NCI-H1417 (cell line): ENCODE measurements at regions not wholly inside any gene's neighbourhood (a gene's known extent, or its start where the extent isn't known, plus 50 kb on each side); places are given as distances from the start of the nearest gene placed in this dataset.
A peak's percentile ranks its signal among the peaks of the same experiment; 100 is the strongest.

ENCODE experiments used
- DNase-seq, 3 experiments: peaks; one replicate each; lab custom pipeline; 2025; lab: John Stamatoyannopoulos, UW

GRCh38 chr16:72317446-72317845 lies 145.5 kb upstream of the PMFBP1 start:
- DNase-seq, result no peak

- no peak for DNase-seq
Observed at GRCh38 chr16:72313903-72314302, 141.9 kb upstream of the PMFBP1 start.

GRCh38 chr16:72312828-72313227 lies 140.9 kb upstream of the PMFBP1 start:
- no peak for DNase-seq

- no peak for DNase-seq
Observed at GRCh38 chr16:72311426-72311825, 139.5 kb upstream of the PMFBP1 start.

- no peak for DNase-seq
Observed at GRCh38 chr16:72309001-72309400, 137.0 kb upstream of the PMFBP1 start.

- DNase-seq, result no peak
Observed at GRCh38 chr16:72308396-72308795, 136.4 kb upstream of the PMFBP1 start.

- DNase-seq, result peak in 2 of 3 experiments; percentile 7 to 37
Observed at GRCh38 chr16:72302332-72302731, 130.4 kb upstream of the PMFBP1 start.

- DNase-seq, result peak in 1 of 3 experiments; percentile 48
Observed at GRCh38 chr16:72301523-72302236, 129.7 kb upstream of the PMFBP1 start.

- DNase-seq, result peak; percentile 28 to 80 (median 63)
Observed at GRCh38 chr16:72300892-72301291, 128.9 kb upstream of the PMFBP1 start.

- DNase-seq, result no peak
Observed at GRCh38 chr16:72299684-72300243, 127.8 kb upstream of the PMFBP1 start.

GRCh38 chr16:72298961-72299360 lies 127.0 kb upstream of the PMFBP1 start:
- DNase-seq, result no peak

GRCh38 chr16:72295914-72296313 lies 124.0 kb upstream of the PMFBP1 start:
- no peak for DNase-seq

- DNase-seq, result peak in 1 of 3 experiments; percentile 4
Observed at GRCh38 chr16:72291531-72291981, 119.6 kb upstream of the PMFBP1 start.

GRCh38 chr16:72291121-72291520 lies 119.2 kb upstream of the PMFBP1 start:
- DNase-seq, result no peak

GRCh38 chr16:72287649-72288048 lies 115.7 kb upstream of the PMFBP1 start:
- DNase-seq, result no peak

GRCh38 chr16:72286936-72287620 lies 115.1 kb upstream of the PMFBP1 start:
- no peak for DNase-seq

GRCh38 chr16:72285728-72286127 lies 113.8 kb upstream of the PMFBP1 start:
- no peak for DNase-seq

GRCh38 chr16:72285324-72285723 lies 113.4 kb upstream of the PMFBP1 start:
- DNase-seq, result no peak

GRCh38 chr16:72284042-72284789 lies 112.3 kb upstream of the PMFBP1 start:
- DNase-seq, result no peak

- no peak for DNase-seq
Observed at GRCh38 chr16:72282362-72282761, 110.4 kb upstream of the PMFBP1 start.

- DNase-seq, result no peak
Observed at GRCh38 chr16:72278301-72278700, 106.3 kb upstream of the PMFBP1 start.

- no peak for DNase-seq
Observed at GRCh38 chr16:72277749-72278148, 105.8 kb upstream of the PMFBP1 start.
